HEK293T (cell line): ENCODE measurements at regions not wholly inside any gene's neighbourhood (a gene's known extent, or its start where the extent isn't known, plus 50 kb on each side); places are given as distances from the start of the nearest gene placed in this dataset.

ENCODE experiments used
- BHLHE40 ChIP-seq: fragments of 450-650 bp; IDR thresholded peaks from 2 replicates; pipeline ENCODE4 v1.6.1; 2016; ENCODE audit warnings: mild to moderate bottlenecking, moderate library complexity, borderline replicate concordance
- FOXA1 ChIP-seq: fragments of 450-650 bp; IDR thresholded peaks from 2 replicates; pipeline ENCODE4 v1.6.1; 2016; ENCODE audit warnings: mild to moderate bottlenecking
- FOXK2 ChIP-seq: fragments of 450-650 bp; IDR thresholded peaks from 2 replicates; pipeline ENCODE4 v1.6.1; 2016; ENCODE audit warnings: mild to moderate bottlenecking
- FOXM1 ChIP-seq: fragments of 450-650 bp; IDR thresholded peaks from 2 replicates; pipeline ENCODE4 v1.6.1; 2017; ENCODE audit warnings: mild to moderate bottlenecking, borderline replicate concordance
- L3MBTL2 ChIP-seq: fragments of 450-650 bp; conservative IDR thresholded peaks from 2 replicates; pipeline ENCODE4 v1.6.1; 2016; ENCODE audit warnings: mild to moderate bottlenecking
- LEF1 ChIP-seq: fragments of 450-650 bp; IDR thresholded peaks from 2 replicates; pipeline ENCODE4 v1.6.1; 2017; ENCODE audit warnings: mild to moderate bottlenecking, borderline replicate concordance
- NFRKB ChIP-seq: fragments of 450-650 bp; IDR thresholded peaks from 2 replicates; pipeline ENCODE4 v1.6.1; 2016; ENCODE audit warnings: mild to moderate bottlenecking, moderate library complexity
- SP1 ChIP-seq: fragments of 450-650 bp; IDR thresholded peaks from 2 replicates; pipeline ENCODE4 v1.6.1; 2017
- ZNF384 ChIP-seq: fragments of 450-650 bp; IDR thresholded peaks from 2 replicates; pipeline ENCODE4 v1.6.1; 2016

DNA sequence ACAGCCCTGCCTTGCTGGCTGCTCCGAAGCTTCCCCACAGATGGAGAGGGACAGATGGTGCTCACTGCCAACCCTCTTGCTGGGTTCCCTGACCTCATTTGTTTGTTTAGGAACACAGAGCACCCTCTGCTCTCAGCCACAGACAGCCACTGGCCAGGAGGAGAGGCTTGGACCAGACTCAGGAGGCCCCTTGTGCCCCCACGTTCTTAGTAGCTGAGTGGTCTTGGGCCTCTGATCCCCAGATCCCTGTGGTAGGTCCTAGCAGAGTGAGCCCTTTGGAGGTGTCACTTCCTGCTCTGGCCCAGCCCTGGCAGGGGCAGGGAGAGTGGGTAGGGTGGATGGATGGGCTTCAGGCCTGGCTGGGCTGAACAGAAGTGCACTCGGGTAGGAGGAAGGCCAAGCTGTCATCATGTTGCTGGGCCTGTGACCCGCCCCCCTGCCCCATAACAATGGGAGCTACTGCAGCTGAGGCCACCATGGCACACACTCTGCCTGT is 84.0 kb downstream of the DHCR7 start:
- TF ChIP-seq L3MBTL2 (no peak), SP1 (no peak), LEF1 (no peak), ZNF384 (no peak), FOXM1 (no peak), BHLHE40 (no peak), NFRKB (no peak), FOXA1 (no peak), FOXK2 (no peak)
